ENCODE measurements at regions not wholly inside any gene's neighbourhood (a gene's known extent, or its start where the extent isn't known, plus 50 kb on each side); places are given as distances from the start of the nearest gene placed in this dataset.
"Not testable (repeated sequence)": the region's sequence is repeated elsewhere in the genome, so short reads cannot be mapped to it uniquely, and the experiment has no call there.

DNA sequence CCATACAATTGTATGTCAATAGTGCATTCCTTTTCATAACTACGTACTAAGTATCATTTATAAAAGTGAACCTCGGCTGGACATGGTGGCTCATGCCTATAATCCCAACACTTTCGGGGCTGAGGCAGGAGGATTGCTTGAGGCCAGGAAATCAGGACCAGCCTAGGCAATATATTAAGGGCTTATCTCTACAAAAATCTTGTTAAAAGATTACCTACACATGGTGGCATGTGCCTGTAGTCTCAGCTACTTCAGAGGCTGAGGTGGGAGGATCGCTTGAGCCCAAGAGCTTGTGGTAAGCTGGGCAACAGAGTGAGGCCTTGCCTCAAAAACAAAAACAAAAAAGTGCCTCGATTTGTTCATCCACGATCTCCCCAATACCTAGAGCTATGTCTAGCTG is 449.7 kb upstream of the SULF2 start:
- H3K36me3 ChIP-seq (ENCODE audit: insufficient read depth): no peaks in the 10 kb centered on the region
- WGBS: 91% methylated on average over 6 of the region's 6 CpGs

DNA sequence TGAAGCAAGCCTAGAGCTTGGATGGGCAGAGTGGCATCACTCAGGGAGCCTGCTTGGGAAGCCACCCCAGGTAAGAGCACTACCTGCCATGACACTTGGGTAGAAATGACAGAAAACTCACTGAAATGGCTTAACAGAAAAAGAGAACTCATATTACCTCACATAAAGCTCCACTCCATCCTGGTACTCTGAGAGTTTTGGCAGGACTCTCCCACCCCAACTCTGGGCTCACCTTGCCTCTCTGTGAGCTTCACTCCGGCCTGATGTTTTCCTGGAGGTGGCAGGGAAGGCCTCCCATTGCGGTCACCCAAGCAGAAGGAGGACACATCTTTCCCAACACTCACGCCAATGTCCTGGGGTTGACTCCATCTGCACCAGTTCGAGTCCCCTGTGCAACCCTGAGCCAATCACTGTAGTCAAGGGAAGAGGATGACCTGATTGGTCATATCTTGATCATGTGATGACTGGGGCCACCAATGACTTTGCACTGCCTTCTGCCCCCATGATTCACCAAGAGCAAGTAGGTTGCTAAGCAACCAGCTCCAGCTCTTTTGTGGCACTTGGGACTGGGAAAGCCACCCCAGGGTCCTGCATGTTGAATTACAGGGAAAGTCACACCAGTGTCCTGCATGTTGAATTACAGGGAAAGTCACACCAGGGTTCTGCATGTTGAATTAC is 446.1 kb upstream of the SULF2 start:
- no peak overlapping the region for H3K4me3 ChIP-seq (ENCODE audit: low read depth, low read length)
- H3K27ac ChIP-seq (ENCODE audit: low read depth): no peak overlapping the region
- no peak for DNase-seq (ENCODE audit: extremely low spot score)
- no peaks in the 10 kb centered on the region for H3K36me3 ChIP-seq (ENCODE audit: insufficient read depth)
- WGBS: 97% methylated on average over 4 of the region's 4 CpGs
- H3K4me1 ChIP-seq (ENCODE audit: insufficient read depth): no peaks in the 10 kb centered on the region

More for the DNA sequence above, 449.7 kb upstream of the SULF2 start:
- Histone ChIP-seq H3K4me3 (ENCODE audit: low read depth, low read length) (no peak overlapping the region), H3K4me1 (ENCODE audit: insufficient read depth) (no peaks in the 10 kb centered on the region), H3K27ac (ENCODE audit: low read depth) (no peak overlapping the region)
- DNase-seq (ENCODE audit: extremely low spot score): no peak

DNA sequence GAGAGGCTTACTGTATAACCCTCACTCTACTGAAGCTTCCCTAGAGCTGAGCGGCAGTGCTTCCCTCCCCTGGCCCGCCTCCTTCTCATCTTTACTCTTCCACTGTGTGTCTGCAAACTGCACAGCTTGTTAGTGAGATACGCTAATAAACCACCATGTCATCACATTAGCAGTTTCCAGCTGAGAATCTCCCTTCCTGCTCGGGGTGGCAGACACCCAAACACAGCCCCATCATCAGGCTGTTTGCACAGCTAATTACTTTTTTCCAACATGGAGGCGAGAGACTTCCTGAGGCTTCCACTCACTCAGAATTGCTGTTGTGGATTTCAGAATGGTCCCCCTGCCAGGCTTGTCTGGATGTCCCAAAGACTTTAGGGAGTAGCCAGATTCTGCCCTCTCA is 444.9 kb upstream of the SULF2 start:
- H3K4me1 ChIP-seq (ENCODE audit: insufficient read depth): no peaks in the 10 kb centered on the region
- H3K27ac ChIP-seq (ENCODE audit: low read depth): no peak overlapping the region
- H3K36me3 ChIP-seq (ENCODE audit: insufficient read depth): no peaks in the 10 kb centered on the region
- H3K4me3 ChIP-seq (ENCODE audit: low read depth, low read length): no peak overlapping the region
- no peak for DNase-seq (ENCODE audit: extremely low spot score)
- WGBS: 68% methylated on average over 5 of the region's 5 CpGs

DNA sequence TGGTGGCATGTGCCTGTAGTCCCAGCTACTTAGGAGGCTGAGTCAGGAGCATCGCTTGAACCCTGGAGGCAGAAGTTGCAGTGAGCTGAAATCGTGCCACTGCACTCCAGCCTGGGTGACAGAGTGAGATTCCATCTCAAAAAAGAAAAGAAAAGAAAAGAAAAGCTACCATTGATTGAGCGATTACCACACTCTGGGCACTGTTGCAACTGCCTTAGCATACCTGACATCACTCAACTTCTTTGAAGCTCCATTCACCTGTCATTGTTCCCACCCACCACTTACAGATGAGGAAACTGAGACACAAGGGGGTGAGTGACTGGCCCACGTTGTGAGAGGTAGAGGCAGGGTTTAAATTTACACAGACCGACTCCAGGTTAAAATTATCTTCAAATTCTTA is 442.1 kb upstream of the SULF2 start:
- DNase-seq (ENCODE audit: extremely low spot score): no peak
- 89% methylated on average over 5 of the region's 5 CpGs for WGBS
- H3K36me3 ChIP-seq (ENCODE audit: insufficient read depth): no peaks in the 10 kb centered on the region
- H3K27ac ChIP-seq (ENCODE audit: low read depth): no peak overlapping the region
- no peak overlapping the region for H3K4me3 ChIP-seq (ENCODE audit: low read depth, low read length)
- no peaks in the 10 kb centered on the region for H3K4me1 ChIP-seq (ENCODE audit: insufficient read depth)

DNA sequence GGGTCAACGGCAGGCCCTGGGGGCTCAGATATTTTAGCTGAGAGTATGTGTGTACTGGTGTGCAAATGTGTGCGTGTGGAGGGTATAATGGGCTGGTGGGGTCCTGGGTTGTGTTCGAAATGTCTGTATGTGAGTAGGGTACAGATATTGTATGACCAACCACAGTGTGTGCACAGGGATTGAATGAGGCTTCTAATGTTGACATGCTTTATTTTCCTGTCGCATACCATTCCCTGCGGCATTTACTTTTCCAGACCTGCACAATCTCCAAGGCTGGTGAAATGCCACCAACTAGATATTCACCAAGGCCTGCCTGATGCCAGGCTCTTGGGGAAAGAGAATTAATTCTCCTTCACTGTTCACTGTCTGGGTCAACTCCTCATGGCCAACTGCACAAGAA is 441.4 kb upstream of the SULF2 start:
- Histone ChIP-seq H3K27ac (ENCODE audit: low read depth) (no peak overlapping the region), H3K4me1 (ENCODE audit: insufficient read depth) (no peaks in the 10 kb centered on the region), H3K4me3 (ENCODE audit: low read depth, low read length) (no peak overlapping the region), H3K36me3 (ENCODE audit: insufficient read depth) (no peaks in the 10 kb centered on the region)
- WGBS: 91% methylated on average over 5 of the region's 5 CpGs
- no peak for DNase-seq (ENCODE audit: extremely low spot score)

DNA sequence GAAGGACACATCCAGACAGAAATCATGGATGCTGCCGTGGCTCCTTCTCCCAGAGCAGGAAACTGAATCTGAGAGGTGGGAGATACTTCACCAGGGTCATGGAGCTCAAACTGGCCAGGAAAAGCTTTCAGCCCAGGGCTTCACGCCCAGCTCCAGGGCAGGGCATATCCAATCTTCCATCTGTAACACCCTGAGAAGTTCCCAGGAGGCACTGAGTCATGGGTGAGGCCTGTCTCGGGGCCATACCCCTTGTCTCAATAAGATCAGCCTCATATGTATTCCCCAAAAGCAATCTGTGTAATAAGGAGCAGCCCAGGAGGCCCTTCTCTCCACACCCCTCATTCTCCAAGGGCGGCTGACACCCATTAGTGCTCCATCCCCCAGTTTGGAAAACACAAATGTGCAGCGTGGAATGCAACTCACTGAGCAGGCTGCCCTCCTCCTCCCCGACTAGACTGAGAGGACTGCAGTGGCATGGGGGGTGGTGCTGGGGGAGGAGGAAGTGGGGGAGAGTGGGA is 439.3 kb upstream of the SULF2 start:
- no peak for DNase-seq (ENCODE audit: extremely low spot score)
- Histone ChIP-seq H3K27ac (ENCODE audit: low read depth) (no peak overlapping the region), H3K4me3 (ENCODE audit: low read depth, low read length) (no peak overlapping the region), H3K36me3 (ENCODE audit: insufficient read depth) (no peaks in the 10 kb centered on the region), H3K4me1 (ENCODE audit: insufficient read depth) (no peaks in the 10 kb centered on the region)
- 64% methylated on average over 6 of the region's 6 CpGs for WGBS

DNA sequence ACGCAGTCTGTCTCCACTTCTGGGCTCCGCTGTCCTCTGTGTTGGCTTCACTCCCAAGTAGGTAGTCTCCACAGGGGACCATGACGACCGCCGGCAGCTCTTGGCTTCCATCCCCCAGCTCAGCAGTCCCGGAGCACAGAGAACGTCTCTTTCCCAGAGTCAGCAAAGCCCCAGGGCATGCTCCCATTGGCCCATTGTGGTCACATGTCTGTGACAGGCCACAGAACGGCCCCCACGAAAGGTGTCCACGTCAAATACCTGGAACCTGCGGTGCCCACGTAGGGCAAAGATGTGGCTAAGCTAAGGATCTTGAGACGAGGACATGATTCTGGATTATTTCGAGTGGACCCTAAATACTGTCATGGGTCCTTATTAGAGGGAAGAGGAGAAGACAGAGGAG is 438.4 kb upstream of the SULF2 start:
- WGBS: 89% methylated on average over 14 of the region's 14 CpGs
- Histone ChIP-seq H3K4me1 (ENCODE audit: insufficient read depth) (no peaks in the 10 kb centered on the region), H3K36me3 (ENCODE audit: insufficient read depth) (no peaks in the 10 kb centered on the region), H3K27ac (ENCODE audit: low read depth) (no peak overlapping the region), H3K4me3 (ENCODE audit: low read depth, low read length) (no peak overlapping the region)
- no peak for DNase-seq (ENCODE audit: extremely low spot score)

DNA sequence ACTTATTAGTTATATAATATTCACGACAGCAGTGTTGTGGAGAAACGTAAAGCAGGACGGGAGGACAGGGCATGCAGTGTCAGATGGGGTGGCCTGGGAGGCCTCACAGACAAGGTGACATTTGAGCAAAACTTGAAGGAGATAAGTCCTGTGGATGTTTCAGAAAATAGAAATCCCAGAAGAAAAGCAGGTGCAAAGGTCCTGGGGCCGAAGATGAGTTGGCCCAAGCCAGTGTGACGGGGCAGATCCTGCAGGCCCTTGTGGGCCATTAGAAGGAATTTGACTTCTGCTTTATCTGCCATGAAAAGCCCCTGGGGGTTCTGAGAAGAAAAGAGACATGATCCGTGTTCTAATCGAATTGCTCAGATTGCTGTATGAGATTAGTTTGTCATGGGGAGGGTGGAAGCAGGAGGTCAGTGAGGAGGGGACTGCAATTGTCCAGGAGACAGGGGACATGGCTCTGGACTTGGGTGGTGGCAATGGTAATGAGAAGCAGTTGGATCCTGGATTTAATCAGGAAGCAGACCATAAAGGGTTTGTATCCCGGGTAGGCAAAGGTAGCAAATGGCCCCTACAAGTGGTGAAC is 437.4 kb upstream of the SULF2 start:
- Histone ChIP-seq H3K36me3 (ENCODE audit: insufficient read depth) (no peaks in the 10 kb centered on the region), H3K27ac (ENCODE audit: low read depth) (no peak overlapping the region), H3K4me3 (ENCODE audit: low read depth, low read length) (no peak overlapping the region), H3K4me1 (ENCODE audit: insufficient read depth) (no peaks in the 10 kb centered on the region)
- no peak for DNase-seq (ENCODE audit: extremely low spot score)
- 87% methylated on average over 8 of the region's 8 CpGs for WGBS

DNA sequence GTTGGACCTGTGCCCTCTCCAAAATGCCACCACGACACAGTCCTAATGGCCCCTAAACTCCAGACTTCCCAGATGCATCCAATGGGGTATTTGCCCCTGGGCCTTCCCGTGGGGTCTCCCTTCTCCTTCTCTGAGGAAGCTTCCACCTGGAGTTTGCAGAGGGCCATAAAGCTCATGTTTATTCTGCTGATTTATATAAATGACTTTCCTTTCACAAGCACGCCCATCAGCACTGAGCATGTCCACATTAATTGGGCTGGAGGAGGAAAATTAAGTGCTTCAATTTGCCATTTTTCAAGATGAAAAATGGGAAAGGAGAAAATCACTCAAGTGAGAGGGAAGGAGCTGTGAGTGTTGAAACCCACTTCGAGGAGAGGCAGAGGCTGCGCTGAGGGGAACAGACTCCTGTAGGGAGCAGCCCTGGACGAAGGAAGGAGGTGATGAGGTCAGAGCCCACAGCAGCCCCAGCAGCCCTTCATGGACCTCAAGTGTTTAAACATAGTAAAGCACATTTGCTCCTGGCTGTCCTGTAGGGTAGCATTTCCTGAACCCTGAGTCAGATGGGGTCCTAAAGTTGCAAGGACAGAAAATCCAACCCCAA is 434.9 kb upstream of the SULF2 start:
- no peak for DNase-seq (ENCODE audit: extremely low spot score)
- Histone ChIP-seq H3K4me1 (ENCODE audit: insufficient read depth) (no peaks in the 10 kb centered on the region), H3K27ac (ENCODE audit: low read depth) (no peak overlapping the region), H3K36me3 (ENCODE audit: insufficient read depth) (no peaks in the 10 kb centered on the region), H3K4me3 (ENCODE audit: low read depth, low read length) (no peak overlapping the region)
- WGBS: 69% methylated on average over 6 of the region's 6 CpGs

DNA sequence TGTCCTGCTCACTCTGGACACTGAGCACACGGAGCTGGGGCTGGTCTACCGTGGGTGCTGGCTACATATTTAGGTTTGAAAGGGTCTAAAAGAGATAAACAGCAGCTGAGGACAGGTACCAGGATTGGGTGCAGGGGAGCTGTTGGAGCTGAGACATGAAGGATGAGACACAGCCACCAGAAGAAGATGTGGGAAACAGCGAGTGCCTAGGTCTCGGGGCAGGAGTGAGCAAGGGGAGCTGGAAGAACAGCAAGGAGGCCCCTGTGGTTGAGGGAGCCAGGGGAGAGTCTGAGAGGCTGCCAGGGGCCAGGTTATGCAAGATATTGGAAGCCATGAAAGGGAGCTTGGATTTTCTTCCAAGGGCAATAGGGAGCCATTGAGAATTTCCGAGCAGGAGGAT is 434.0 kb upstream of the SULF2 start:
- WGBS: 87% methylated on average over 5 of the region's 5 CpGs
- DNase-seq (ENCODE audit: extremely low spot score): no peak
- Histone ChIP-seq H3K36me3 (ENCODE audit: insufficient read depth) (no peaks in the 10 kb centered on the region), H3K4me1 (ENCODE audit: insufficient read depth) (no peaks in the 10 kb centered on the region), H3K4me3 (ENCODE audit: low read depth, low read length) (no peak overlapping the region), H3K27ac (ENCODE audit: low read depth) (no peak overlapping the region)

DNA sequence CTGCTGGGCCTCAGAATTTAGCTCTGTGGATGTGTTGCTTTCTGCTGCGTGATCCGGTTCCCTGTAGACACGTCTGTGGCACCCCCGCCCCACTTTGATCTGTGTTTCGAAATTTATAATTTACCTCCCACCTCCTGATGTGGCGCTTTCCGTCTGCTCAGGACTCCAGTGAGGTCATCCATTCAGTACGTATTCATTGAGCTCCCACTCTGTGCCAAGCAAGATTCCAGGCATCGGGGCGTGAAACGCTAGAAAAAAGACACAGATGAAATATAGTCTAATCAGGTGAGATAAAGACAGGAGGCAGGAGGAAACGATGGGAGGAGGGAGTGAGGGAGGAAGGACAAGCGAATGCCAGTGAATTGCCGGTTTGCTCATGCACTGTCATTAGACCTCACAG is 431.9 kb upstream of the SULF2 start:
- Histone ChIP-seq H3K27ac (ENCODE audit: low read depth) (no peak overlapping the region), H3K36me3 (ENCODE audit: insufficient read depth) (no peaks in the 10 kb centered on the region), H3K4me1 (ENCODE audit: insufficient read depth) (no peaks in the 10 kb centered on the region), H3K4me3 (ENCODE audit: low read depth, low read length) (no peak overlapping the region)
- WGBS: 68% methylated on average over 14 of the region's 14 CpGs
- DNase-seq (ENCODE audit: extremely low spot score): no peak

DNA sequence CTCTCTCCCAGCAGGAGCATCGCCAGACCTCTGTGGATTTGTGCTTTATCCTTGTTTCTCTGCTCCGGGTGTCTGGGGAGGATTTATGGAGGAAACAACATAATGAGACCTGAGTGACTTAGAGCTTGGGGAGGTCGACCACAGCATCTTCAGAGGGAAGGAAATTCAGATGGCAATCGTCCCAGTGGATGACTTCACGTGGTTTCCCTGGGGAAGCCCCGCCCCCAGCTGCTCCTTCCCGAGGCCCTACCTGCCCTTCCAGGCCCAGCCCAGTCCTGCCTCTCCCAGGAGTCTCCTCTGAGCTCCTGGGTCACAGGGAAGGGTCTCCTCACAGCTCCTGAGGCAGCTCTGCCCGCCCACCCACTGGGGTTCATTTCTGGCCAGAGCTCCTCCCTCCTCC is 430.3 kb upstream of the SULF2 start:
- Histone ChIP-seq H3K27ac (ENCODE audit: low read depth) (no peak overlapping the region), H3K4me3 (ENCODE audit: low read depth, low read length) (no peak overlapping the region), H3K36me3 (ENCODE audit: insufficient read depth) (no peaks in the 10 kb centered on the region), H3K4me1 (ENCODE audit: insufficient read depth) (no peaks in the 10 kb centered on the region)
- WGBS: 39% methylated on average over 8 of the region's 8 CpGs
- DNase-seq (ENCODE audit: extremely low spot score): no peak

DNA sequence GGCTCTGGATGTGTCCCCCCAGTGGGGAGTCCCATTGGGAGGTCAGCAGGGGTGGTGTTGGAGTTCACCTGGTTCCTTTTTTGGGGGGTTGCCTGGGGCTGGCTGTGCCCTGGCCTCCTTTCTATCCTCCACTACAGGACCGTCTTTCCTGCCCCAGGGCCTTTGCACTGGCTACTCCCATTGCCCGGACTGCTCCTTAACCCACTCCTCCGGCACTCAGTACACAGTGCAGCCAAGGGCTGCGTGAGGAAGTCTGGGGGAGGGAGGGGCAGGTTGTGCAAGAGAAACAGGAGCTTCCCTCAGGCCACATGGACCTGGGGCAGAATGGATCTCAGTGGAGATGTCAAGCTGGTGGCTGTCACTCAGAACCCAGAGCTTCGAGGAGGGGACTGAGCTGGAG is 429.3 kb upstream of the SULF2 start:
- DNase-seq (ENCODE audit: extremely low spot score): no peak
- 60% methylated on average over 5 of the region's 5 CpGs for WGBS
- no peaks in the 10 kb centered on the region for H3K4me1 ChIP-seq (ENCODE audit: insufficient read depth)
- H3K36me3 ChIP-seq (ENCODE audit: insufficient read depth): no peaks in the 10 kb centered on the region
- no peak overlapping the region for H3K4me3 ChIP-seq (ENCODE audit: low read depth, low read length)
- H3K27ac ChIP-seq (ENCODE audit: low read depth): no peak overlapping the region

DNA sequence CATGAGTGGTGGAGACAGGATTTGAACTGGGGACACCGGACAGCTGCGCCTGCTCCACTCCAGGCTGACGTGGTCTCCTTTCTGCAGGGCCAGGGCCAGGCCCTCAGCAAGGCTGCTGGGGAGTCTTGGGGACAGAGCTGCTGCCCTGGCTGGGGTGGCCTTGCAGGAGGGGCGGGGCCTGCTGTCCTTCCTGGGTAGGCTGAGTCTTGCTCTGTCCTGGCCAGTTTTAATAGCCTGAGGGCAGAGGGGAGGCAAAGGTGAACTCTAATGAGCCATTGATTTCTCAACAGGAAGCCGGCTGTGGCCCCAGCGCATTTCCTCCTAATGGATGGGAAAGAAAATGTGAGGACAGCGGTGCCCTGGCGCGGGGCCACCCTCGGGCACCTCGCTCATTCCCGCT is 428.4 kb upstream of the SULF2 start:
- not testable (repeated sequence) for H3K36me3 ChIP-seq (ENCODE audit: insufficient read depth); DNase-seq (ENCODE audit: extremely low spot score); H3K27ac ChIP-seq (ENCODE audit: low read depth); H3K4me3 ChIP-seq (ENCODE audit: low read depth, low read length); H3K4me1 ChIP-seq (ENCODE audit: insufficient read depth)
- WGBS: 73% methylated on average over 12 of the region's 12 CpGs
